Mucosa of descending colon (tissue), 3 donors: ENCODE measurements at regions not wholly inside any gene's neighbourhood (a gene's known extent, or its start where the extent isn't known, plus 50 kb on each side); places are given as distances from the start of the nearest gene placed in this dataset.

Experiments
- ATAC-seq: fragments of 200-7000 bp; cut with Tn5 transposase; one replicate; pipeline ENCODE4 v1.9.1; 2020; ENCODE audit warnings: mild to moderate bottlenecking, moderate library complexity
- DNase-seq, 3 donors: peaks; one replicate each; pipeline ENCODE4 v3.0.0-alpha.2; 2020
- H3K36me3 ChIP-seq: fragments of 200-600 bp; one replicate; pipeline ENCODE4 v1.8.0; 2021; ENCODE audit warnings: low read depth, mild to moderate bottlenecking
- H3K4me1 ChIP-seq: fragments of 200-600 bp; one replicate; pipeline ENCODE4 v1.8.0; 2021; ENCODE audit warnings: low read depth, mild to moderate bottlenecking
- H3K4me3 ChIP-seq: fragments of 200-600 bp; one replicate; pipeline ENCODE4 v1.8.0; 2021; ENCODE audit warnings: mild to moderate bottlenecking
- H3K9me3 ChIP-seq: fragments of 200-600 bp; one replicate; pipeline ENCODE4 v1.8.0; 2021; ENCODE audit warnings: mild to moderate bottlenecking
- intact Hi-C, 2 donors: fragments of 100-400 bp; cut with DNase I in 1 of 2; cut with micrococcal nuclease in 1 of 2; formaldehyde crosslinking; loops; one replicate each; pipeline versions ENCODE4 v1.11.0 to v1.11.1; 2022; cut with DNase I, micrococcal nuclease
- TF ChIP-seq, protein P1 (sequence below): fragments of 200-600 bp; IDR thresholded peaks from one replicate; pipeline ENCODE4 v1.8.0; 2022; ENCODE audit warnings: antibody characterized with exemption, mild to moderate bottlenecking
- donor health status: DM: no; HTN: no; CAD: no; lungs with moderate emphysema.
- donor health status: DM: no; HTN: no; CAD: no.
- donor health status: DM: no; HTN: yes; CAD: no.

DNA sequence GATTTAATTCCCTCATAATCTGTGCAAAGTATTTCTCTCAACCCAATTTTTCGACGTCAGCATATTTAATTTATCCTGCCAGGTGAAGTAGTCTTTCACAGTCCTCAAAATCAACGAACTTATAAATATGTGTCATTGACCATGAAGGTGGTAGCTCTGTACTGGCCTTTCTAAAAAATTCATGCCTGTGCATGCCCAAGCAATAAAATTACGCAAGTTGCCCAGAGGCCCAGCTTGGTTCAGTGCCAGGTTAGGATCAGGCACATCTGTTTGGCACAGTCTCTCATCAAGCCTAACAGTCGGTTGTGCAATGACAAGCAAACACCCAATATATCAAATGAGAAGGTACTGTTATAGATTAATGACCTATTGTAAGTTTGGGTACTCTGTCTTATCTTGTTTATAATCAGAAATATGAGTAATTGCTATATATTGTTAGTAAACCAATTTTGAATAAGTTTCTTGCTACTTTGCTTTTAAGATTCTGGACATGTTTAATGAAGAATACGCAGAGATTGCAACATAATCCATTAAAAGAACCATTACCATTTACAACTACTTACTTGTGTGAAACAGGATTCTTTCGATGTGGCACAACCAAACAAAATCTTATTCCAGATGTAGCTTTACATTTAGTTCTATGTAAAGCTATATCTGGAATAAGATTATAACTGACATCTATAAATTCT is 159.0 kb upstream of the IL12A start:
- ATAC-seq = peak; percentile 88
- TF ChIP-seq, protein P1, sequence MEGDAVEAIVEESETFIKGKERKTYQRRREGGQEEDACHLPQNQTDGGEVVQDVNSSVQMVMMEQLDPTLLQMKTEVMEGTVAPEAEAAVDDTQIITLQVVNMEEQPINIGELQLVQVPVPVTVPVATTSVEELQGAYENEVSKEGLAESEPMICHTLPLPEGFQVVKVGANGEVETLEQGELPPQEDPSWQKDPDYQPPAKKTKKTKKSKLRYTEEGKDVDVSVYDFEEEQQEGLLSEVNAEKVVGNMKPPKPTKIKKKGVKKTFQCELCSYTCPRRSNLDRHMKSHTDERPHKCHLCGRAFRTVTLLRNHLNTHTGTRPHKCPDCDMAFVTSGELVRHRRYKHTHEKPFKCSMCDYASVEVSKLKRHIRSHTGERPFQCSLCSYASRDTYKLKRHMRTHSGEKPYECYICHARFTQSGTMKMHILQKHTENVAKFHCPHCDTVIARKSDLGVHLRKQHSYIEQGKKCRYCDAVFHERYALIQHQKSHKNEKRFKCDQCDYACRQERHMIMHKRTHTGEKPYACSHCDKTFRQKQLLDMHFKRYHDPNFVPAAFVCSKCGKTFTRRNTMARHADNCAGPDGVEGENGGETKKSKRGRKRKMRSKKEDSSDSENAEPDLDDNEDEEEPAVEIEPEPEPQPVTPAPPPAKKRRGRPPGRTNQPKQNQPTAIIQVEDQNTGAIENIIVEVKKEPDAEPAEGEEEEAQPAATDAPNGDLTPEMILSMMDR = no peak
- DNase-seq = peak; percentile 68 to 81 (median 75)
- Histone ChIP-seq H3K9me3 (no peaks in the 10 kb centered on the region), H3K4me3 (no peak overlapping the region), H3K36me3 (no peaks in the 10 kb centered on the region), H3K4me1 (peaks cover 16% of the 10 kb centered on the region)
- intact Hi-C loops = loop anchor here (10.0 kb wide), 1 partner anchor 175 kb away; no protein-coding TSS in a partner anchor

DNA sequence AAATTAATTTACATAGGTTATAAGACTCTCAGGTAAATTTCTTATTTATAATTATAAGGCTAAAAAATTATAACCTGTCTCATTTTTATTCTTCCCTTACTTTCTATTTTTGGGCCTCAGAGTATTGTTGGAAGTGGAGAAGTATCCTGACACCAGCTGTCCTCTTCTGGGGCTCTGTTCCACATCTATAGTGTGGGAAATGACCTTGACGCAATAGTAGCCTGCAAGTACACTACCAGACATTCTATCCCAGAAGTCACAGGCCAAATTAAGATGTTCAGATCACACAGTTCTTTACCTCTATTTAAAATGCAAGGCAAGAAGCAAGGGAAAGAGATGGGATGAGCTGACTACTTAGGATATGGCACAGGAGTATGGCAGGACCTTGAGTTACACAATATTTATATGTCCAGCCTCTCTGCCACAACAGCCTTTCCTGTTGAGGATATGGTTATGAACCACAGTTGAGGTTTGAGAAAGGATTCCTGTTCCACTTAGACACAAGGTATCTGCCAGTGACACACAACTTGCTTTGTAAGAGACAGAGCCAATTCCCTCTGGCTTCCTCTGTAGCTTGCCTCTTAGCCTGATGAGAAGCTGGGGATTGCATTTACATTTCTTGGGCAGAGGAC is 158.0 kb upstream of the IL12A start:
- DNase-seq = no peak
- ATAC-seq = no peak
- TF ChIP-seq, protein P1 = no peak
- no peaks in the 10 kb centered on the region for H3K9me3 ChIP-seq
- intact Hi-C loops = no loop called here
- H3K4me1 ChIP-seq = peaks cover 16% of the 10 kb centered on the region
- no peak overlapping the region for H3K4me3 ChIP-seq
- H3K36me3 ChIP-seq = no peaks in the 10 kb centered on the region

DNA sequence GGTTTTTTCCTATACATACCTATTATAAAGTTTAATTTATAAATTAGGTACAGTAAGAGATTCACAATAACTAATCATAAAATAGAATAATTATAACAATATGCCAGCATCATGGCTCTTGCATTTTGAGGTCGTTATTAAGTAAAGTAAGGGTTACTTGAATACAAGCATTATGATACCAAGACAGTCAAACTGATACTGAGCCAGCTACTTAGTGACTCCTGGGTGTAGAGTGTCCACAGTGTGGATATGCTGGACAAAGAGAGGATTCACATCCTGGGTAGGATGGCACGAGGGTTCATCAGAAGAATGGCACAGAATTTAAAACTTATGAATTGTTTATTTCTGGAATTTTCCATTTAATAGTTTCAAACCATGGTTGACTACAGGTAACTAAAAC is 157.2 kb upstream of the IL12A start:
- Histone ChIP-seq H3K4me1 (peaks cover 16% of the 10 kb centered on the region), H3K36me3 (no peaks in the 10 kb centered on the region), H3K4me3 (no peak overlapping the region), H3K9me3 (no peaks in the 10 kb centered on the region)
- no peak for DNase-seq
- TF ChIP-seq, protein P1 = no peak
- no peak for ATAC-seq
- intact Hi-C loops = no loop called here

DNA sequence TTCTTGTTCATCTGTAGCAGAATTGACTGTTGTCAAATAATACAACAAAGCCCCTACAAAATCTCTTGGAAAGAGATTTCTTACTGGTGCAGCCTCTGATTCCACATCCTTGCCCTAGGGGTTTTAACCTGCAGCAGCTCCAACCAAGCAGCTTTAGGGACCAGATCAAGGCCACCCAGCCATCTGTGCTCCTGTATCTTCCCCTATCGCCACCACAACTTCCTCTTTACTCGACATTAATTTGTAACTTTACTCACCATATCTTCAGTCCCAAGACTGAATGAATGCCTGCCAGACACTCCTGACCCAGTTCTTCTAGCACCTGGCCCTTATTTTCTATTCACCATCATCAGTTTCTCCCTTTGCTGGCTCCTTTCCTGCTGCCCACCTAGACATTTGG is 156.6 kb upstream of the IL12A start:
- H3K4me3 ChIP-seq = no peak overlapping the region
- intact Hi-C loops = no loop called here
- TF ChIP-seq, protein P1 = no peak
- no peaks in the 10 kb centered on the region for H3K36me3 ChIP-seq
- DNase-seq (no peak), ATAC-seq (no peak)
- H3K9me3 ChIP-seq = no peaks in the 10 kb centered on the region
- peaks cover 16% of the 10 kb centered on the region for H3K4me1 ChIP-seq

DNA sequence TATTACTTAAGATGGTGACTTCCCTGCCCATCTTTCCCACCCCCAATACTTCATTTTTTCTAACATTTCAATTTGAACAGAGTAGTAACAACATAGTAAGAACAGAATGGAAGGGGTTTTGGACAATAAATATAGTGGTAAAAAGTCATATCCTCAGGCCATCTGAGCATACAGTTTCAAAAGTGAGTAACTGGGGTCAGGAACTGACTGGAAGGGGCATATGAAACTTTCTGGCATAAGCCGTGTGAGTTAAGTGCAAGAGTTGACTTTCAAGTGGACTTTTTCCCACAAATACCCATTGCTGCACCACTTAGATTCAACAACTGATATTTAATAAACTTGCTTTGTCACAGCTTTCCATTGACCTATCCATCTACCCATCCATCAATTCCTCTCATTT is 153.5 kb upstream of the IL12A start:
- no peaks in the 10 kb centered on the region for H3K36me3 ChIP-seq
- H3K4me1 ChIP-seq = peaks cover 3% of the 10 kb centered on the region
- DNase-seq = no peak
- no peaks in the 10 kb centered on the region for H3K9me3 ChIP-seq
- intact Hi-C loops = no loop called here
- no peak for ATAC-seq
- TF ChIP-seq, protein P1 = no peak
- no peak overlapping the region for H3K4me3 ChIP-seq
